Left lung (tissue), 4 donors: ENCODE measurements at regions not wholly inside any gene's neighbourhood (a gene's known extent, or its start where the extent isn't known, plus 50 kb on each side); places are given as distances from the start of the nearest gene placed in this dataset.

ENCODE experiments used
- ATAC-seq: fragments of 200-7000 bp; cut with Tn5 transposase; one replicate; pipeline ENCODE4 v1.9.1; 2020; ENCODE audit warnings: moderate library complexity
- DNase-seq, 4 donors: peaks; one replicate each; pipeline ENCODE4 v3.0.0-alpha.2; 2013 to 2020
- H3K27ac ChIP-seq, 2 donors: fragments of 200-600 bp; sonication (generic) in 1 of 2; one replicate each; pipeline versions ENCODE4 v1.5.0 to v1.8.0; 2020 to 2021
- H3K27me3 ChIP-seq, 2 donors: fragments of 200-600 bp; sonication (generic) in 1 of 2; one replicate each; pipeline versions ENCODE4 v1.5.0 to v1.8.0; 2020 to 2021
- H3K36me3 ChIP-seq, 2 donors: fragments of 200-600 bp; sonication (generic) in 1 of 2; one replicate each; pipeline versions ENCODE4 v1.5.0 to v1.8.0; 2020 to 2021
- H3K4me1 ChIP-seq, 2 donors: fragments of 200-600 bp; one replicate each; pipeline ENCODE4 v1.8.0; 2021
- H3K4me3 ChIP-seq, 2 donors: fragments of 200-600 bp; sonication (generic) in 1 of 2; one replicate each; pipeline versions ENCODE4 v1.5.0 to v1.8.0; 2020 to 2021; ENCODE audit warnings: mild to moderate bottlenecking in 1 of 2
- H3K9me3 ChIP-seq, 2 donors: fragments of 200-600 bp; sonication (generic) in 1 of 2; one replicate each; pipeline versions ENCODE4 v1.5.0 to v1.8.0; 2020 to 2021
- intact Hi-C, 2 donors: fragments of 100-400 bp; cut with DNase I; formaldehyde crosslinking; loops; one replicate each; pipeline versions ENCODE4 v1.11.2 to v1.14.2; 2022
- TF ChIP-seq, protein P1 (sequence below), 2 donors: fragments of 200-600 bp; sonication (generic) in 1 of 2; IDR thresholded peaks; one replicate each; pipeline versions ENCODE4 v1.5.0 to v1.8.0; 2021; ENCODE audit warnings: antibody characterized with exemption in 2 of 2
- donor health status: DM: no; HTN: yes; CAD: no.
- donor health status: DM: no; HTN: no; CAD: no.

DNA sequence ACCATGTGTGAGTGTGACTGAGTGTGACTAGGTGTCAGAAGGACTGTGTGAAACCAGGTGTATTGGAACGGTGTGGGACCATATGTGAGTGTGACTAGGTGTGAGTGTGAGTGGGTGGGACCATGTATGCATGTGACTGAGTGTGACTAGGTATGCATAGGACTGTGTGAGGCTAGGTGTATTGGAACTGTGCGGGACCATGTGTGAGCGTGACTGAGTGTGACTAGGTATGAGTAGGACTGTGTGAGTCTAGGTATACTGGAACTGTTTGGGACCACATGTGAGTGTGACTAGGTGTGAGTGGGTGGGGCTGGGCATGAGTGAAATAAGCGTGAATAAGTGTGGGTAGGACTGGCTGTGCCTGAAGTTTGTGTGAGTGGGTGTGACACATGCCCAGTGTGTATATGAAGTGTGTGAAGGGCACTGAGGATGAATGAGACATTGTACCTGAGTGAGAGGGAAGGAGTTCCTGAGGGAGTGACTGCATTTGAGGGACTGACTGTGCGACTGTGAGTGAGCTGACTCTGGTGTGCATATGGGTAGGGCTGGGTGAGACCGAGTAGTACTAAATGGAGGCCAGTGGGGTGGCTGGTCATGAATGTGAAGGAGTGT, 247.0 kb upstream of the CCDC54 start:
- TF ChIP-seq, protein P1, sequence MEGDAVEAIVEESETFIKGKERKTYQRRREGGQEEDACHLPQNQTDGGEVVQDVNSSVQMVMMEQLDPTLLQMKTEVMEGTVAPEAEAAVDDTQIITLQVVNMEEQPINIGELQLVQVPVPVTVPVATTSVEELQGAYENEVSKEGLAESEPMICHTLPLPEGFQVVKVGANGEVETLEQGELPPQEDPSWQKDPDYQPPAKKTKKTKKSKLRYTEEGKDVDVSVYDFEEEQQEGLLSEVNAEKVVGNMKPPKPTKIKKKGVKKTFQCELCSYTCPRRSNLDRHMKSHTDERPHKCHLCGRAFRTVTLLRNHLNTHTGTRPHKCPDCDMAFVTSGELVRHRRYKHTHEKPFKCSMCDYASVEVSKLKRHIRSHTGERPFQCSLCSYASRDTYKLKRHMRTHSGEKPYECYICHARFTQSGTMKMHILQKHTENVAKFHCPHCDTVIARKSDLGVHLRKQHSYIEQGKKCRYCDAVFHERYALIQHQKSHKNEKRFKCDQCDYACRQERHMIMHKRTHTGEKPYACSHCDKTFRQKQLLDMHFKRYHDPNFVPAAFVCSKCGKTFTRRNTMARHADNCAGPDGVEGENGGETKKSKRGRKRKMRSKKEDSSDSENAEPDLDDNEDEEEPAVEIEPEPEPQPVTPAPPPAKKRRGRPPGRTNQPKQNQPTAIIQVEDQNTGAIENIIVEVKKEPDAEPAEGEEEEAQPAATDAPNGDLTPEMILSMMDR (IDR thresholded peaks at IDR 0.05), result no peak
- ATAC-seq, result no peak
- no peaks in the 10 kb centered on the region for H3K27me3 ChIP-seq
- H3K4me3 ChIP-seq, result no peak overlapping the region
- no peak overlapping the region for H3K27ac ChIP-seq
- H3K9me3 ChIP-seq, result peaks cover 0 to 2% of the 10 kb centered on the region in 2 donors
- H3K4me1 ChIP-seq, result no peaks in the 10 kb centered on the region
- intact Hi-C loops, result no loop called here
- DNase-seq, result no peak
- no peaks in the 10 kb centered on the region for H3K36me3 ChIP-seq

DNA sequence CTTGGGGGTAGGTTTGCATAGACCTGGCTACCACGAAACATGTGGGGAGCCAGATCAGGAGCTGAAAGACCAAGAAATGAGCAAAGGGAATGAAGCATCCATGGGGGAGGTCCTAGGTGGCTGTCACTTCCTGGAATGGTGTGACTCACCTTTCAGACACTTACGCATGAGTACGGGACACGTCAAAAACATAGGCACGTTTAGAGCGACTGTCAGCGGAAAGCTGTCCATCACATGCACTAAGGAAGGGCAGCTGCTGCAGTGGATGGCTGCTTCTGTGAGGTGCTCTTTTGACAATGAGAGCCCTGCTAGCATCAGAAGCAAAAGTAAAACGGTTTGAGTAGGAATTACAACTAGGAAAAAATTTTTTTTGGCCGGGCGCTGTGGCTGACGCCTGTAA, 244.6 kb upstream of the CCDC54 start:
- DNase-seq, result no peak
- no peak for ATAC-seq
- H3K4me3 ChIP-seq, result no peak overlapping the region
- no peaks in the 10 kb centered on the region for H3K27me3 ChIP-seq
- H3K27ac ChIP-seq, result no peak overlapping the region
- H3K4me1 ChIP-seq, result no peaks in the 10 kb centered on the region
- intact Hi-C loops, result no loop called here
- H3K36me3 ChIP-seq, result no peaks in the 10 kb centered on the region
- H3K9me3 ChIP-seq, result peaks cover 0 to 2% of the 10 kb centered on the region in 2 donors
- TF ChIP-seq, protein P1 (IDR thresholded peaks at IDR 0.05), result no peak

DNA sequence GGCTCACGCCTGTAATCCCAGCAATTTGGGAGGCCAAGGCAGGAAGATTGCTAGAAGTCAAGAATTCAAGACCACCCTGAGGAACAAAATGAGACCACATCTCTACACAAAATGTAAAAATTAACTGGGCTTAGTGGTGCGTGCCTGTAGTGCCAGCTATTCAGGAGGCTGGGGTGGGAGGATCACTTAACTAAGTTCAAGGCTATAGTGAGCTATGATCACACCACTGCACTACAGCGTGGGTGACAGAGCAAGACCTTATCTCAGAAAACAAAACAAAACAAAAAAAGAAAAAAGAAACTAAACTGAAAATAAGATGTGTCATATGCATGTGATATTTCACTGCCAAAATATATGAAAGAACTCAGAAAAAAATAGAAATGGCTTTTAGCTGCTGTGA, 243.3 kb upstream of the CCDC54 start:
- intact Hi-C loops, result no loop called here
- H3K4me3 ChIP-seq, result no peak overlapping the region
- no peak for ATAC-seq

DNA sequence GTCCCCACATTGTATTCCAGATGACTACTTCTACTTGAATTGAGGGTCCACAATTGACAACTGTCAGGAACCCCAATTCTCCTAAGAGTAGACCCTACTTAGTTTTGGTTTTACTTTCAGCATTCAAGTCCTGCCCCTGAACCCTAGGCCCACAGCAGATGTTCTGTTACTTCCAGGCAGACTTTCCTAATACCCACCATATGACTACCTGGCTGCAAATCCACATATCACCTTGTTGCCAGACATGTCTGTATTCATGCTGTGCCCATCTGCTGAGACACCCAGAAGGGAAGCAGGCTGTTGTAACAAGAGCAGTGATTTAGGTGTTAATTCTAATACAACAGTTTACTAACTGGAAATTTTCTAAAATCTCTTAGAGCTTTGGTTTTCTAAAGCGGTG, 235.1 kb upstream of the CCDC54 start:
- DNase-seq (no peak), ATAC-seq (no peak)
- H3K4me1 ChIP-seq, result no peaks in the 10 kb centered on the region
- TF ChIP-seq, protein P1 (IDR thresholded peaks at IDR 0.05), result no peak
- H3K27me3 ChIP-seq, result no peaks in the 10 kb centered on the region
- H3K36me3 ChIP-seq, result no peaks in the 10 kb centered on the region
- no peak overlapping the region for H3K4me3 ChIP-seq
- intact Hi-C loops, result no loop called here
- no peak overlapping the region for H3K27ac ChIP-seq
- H3K9me3 ChIP-seq, result no peaks in the 10 kb centered on the region

More for the DNA sequence above, 243.3 kb upstream of the CCDC54 start:
- Histone ChIP-seq H3K27me3 (no peaks in the 10 kb centered on the region), H3K9me3 (peaks cover 0 to 2% of the 10 kb centered on the region in 2 donors), H3K36me3 (no peaks in the 10 kb centered on the region), H3K4me1 (no peaks in the 10 kb centered on the region), H3K27ac (no peak overlapping the region)
- no peak for DNase-seq
- TF ChIP-seq, protein P1 (IDR thresholded peaks at IDR 0.05), result no peak

DNA sequence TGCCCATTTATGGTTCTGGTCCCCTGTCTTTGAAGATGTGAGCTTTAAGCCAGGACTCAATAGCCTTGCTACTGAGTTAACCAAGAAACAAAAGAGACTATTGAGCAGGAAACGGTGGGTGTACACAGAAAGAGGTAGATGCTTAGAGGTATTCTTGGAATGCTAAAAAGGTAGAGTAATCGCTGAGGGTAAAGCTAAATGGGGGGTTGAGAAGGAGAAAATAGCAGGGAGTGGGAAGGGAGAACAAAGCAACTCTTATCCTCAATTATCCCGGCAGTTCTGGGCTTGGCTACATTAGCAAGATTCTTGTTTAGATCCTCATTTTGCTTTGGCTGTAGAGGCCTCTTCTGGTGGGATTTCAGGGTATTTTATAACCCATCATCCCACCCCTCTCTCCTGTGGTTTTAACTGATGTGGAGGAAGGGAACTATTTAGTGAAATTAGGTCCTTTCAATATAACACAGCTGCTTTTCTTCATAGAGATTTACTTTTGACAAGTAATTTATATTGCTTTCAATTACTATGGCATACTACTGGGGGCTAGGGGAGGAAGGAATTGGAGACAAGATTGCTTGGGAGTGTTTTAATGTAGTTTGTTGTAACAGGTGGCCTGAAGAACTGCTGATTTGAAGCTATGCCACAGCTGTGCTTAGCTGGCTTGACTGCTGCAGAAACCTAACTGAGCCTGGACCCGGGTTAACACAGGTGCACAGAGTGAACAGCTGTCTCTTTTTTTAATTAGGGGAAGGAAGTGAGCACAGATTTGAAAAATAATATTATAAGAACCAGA, 234.3 kb upstream of the CCDC54 start:
- intact Hi-C loops, result no loop called here
- no peaks in the 10 kb centered on the region for H3K36me3 ChIP-seq
- no peak overlapping the region for H3K4me3 ChIP-seq
- no peaks in the 10 kb centered on the region for H3K9me3 ChIP-seq
- H3K27me3 ChIP-seq, result no peaks in the 10 kb centered on the region
- TF ChIP-seq, protein P1 (IDR thresholded peaks at IDR 0.05), result no peak
- no peak for DNase-seq
- ATAC-seq, result no peak
- H3K4me1 ChIP-seq, result no peaks in the 10 kb centered on the region
- H3K27ac ChIP-seq, result no peak overlapping the region
